HUES48 (cell line): ENCODE measurements at regions not wholly inside any gene's neighbourhood (a gene's known extent, or its start where the extent isn't known, plus 50 kb on each side); places are given as distances from the start of the nearest gene placed in this dataset.

ENCODE experiments used
- H3K27ac ChIP-seq: one replicate; pipeline ENCODE4 v1.7.0; 2013; ENCODE audit warnings: low read depth, low read length, inconsistent platforms
- H3K27me3 ChIP-seq: 2 replicates; pipeline ENCODE4 v1.6.1; 2013; ENCODE audit warnings: mild to moderate bottlenecking, low read length; ENCODE audit not compliant: control insufficient read depth, insufficient read depth
- H3K36me3 ChIP-seq: 2 replicates; pipeline ENCODE4 v1.6.1; 2013; ENCODE audit warnings: low read length; ENCODE audit not compliant: control insufficient read depth, insufficient read depth
- H3K4me1 ChIP-seq: 2 replicates; pipeline ENCODE4 v1.6.1; 2013; ENCODE audit warnings: mild to moderate bottlenecking, low read length; ENCODE audit not compliant: control insufficient read depth, insufficient read depth
- H3K4me3 ChIP-seq: 2 replicates; pipeline ENCODE4 v1.5.1; 2013; ENCODE audit warnings: mild to moderate bottlenecking, low read depth, low read length
- H3K9ac ChIP-seq: 2 replicates; pipeline ENCODE4 v1.6.1; 2013; ENCODE audit warnings: mild to moderate bottlenecking, low read depth, low read length, moderate library complexity
- H3K9me3 ChIP-seq: 2 replicates; pipeline ENCODE4 v1.6.1; 2013; ENCODE audit warnings: low read length; ENCODE audit not compliant: control insufficient read depth, insufficient read depth

GRCh38 chr4:128587382-128587781, 222.1 kb upstream of the JADE1 start:
- Histone ChIP-seq H3K4me1 (no peaks in the 10 kb centered on the region), H3K9me3 (no peaks in the 10 kb centered on the region), H3K27me3 (no peaks in the 10 kb centered on the region), H3K27ac (no peak overlapping the region), H3K4me3 (no peak overlapping the region), H3K36me3 (no peaks in the 10 kb centered on the region), H3K9ac (no peak overlapping the region)

- Histone ChIP-seq H3K9ac (no peak overlapping the region), H3K4me1 (no peaks in the 10 kb centered on the region), H3K4me3 (no peak overlapping the region), H3K27me3 (no peaks in the 10 kb centered on the region), H3K9me3 (no peaks in the 10 kb centered on the region), H3K27ac (no peak overlapping the region), H3K36me3 (no peaks in the 10 kb centered on the region)
Observed at GRCh38 chr4:128583753-128584712, 225.5 kb upstream of the JADE1 start.

- no peak overlapping the region for H3K4me3 ChIP-seq
- no peaks in the 10 kb centered on the region for H3K9me3 ChIP-seq
- H3K4me1 ChIP-seq: no peaks in the 10 kb centered on the region
- no peaks in the 10 kb centered on the region for H3K27me3 ChIP-seq
- H3K9ac ChIP-seq: no peak overlapping the region
- no peaks in the 10 kb centered on the region for H3K36me3 ChIP-seq
- H3K27ac ChIP-seq: no peak overlapping the region
Observed at GRCh38 chr4:128582427-128582870, 227.1 kb upstream of the JADE1 start.

DNA sequence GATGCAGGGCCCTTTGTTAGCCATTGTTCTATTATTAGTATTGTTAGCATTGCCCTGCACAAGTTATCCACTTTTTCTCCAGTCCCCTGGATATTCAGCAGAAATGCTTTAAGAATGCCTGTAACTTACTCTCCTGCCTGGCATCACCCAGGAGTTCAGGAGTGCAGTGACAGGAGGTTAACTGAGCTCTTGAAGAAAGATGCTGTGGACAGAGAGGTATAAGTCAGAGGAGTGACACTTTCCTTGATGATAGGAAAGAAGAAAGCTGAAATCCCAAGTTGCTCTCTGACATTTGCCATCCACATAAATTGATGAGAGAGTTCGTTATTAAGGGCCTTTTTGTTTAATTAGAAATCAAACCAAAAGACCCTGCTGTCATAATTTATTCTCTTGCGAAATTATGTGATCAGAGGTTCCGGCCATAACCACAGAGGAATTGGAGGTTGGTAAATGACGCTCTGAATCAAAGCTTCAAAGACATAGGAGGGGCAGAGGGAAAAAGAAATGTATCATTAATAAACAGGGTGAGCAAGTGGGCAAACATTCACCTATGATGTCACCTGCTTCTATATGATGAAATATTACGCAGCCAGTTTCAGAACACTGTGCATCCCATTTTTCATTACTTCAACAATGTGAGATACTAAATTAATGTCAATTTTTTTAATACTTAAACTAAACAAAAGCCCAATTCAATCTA, 230.2 kb upstream of the JADE1 start:
- no peaks in the 10 kb centered on the region for H3K36me3 ChIP-seq
- H3K9ac ChIP-seq: no peak overlapping the region
- H3K4me3 ChIP-seq: no peak overlapping the region

DNA sequence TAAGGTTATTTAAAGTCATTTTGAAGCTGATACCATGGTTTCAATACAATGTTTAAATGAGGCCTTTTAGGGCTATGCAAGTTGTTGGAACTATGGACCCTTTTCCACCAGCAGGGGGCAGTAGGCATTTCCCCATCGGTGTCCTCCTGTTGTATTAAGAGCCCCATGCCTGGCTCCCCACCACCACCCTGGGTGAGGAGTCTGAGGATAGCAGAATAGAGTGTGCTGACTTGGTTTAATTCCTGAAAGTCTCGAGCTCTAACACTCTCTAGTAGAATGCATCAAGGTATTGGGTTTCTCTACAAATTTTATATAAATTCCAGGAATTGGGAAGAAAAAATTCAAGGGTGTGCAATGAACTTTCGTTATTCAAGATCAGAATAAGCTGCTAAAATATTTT, 234.8 kb upstream of the JADE1 start:
- Histone ChIP-seq H3K4me1 (peaks cover 13% of the 10 kb centered on the region; the same call in 1 of the 2 replicates), H3K27me3 (no peaks in the 10 kb centered on the region), H3K9ac (no peak overlapping the region), H3K27ac (no peak overlapping the region), H3K36me3 (no peaks in the 10 kb centered on the region), H3K9me3 (no peaks in the 10 kb centered on the region), H3K4me3 (no peak overlapping the region)

More for the DNA sequence above, 230.2 kb upstream of the JADE1 start:
- H3K9me3 ChIP-seq: no peaks in the 10 kb centered on the region
- H3K27me3 ChIP-seq: no peaks in the 10 kb centered on the region
- H3K27ac ChIP-seq: no peak overlapping the region
- no peaks in the 10 kb centered on the region for H3K4me1 ChIP-seq

DNA sequence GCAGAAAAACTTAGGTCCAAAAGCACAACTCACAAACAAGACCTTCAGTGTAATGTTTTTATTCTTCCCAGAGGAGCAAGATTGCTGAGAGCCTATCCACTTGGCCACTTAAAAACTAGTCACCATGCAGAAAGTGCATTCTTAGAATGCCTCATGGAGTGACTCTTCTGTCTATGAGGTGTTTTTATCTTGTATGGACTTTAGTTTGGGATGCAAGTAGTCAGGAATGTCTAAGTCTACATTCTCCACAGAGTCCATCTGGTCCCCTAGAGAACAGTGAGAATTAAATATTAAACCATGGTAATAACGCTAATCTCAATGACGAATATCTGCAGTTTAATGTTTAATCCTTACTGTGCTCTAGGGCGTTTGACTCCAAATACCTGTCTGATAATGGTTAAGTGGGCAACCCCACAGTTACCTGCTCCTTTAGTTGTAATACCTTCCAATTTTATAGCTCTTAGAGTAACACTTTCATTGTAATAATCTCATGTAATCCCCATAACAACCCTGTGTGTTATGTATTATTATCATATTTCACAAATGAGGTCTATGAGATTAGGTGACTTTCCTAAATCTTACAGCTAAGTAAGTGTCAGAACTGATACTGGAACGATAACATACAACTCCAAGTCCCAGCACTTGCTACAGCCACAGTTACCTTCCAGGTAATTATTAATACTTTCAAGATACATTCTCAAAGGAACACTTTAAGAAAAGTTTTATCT, 235.6 kb upstream of the JADE1 start:
- peak overlapping the region; percentile 39 for H3K27ac ChIP-seq
- H3K27me3 ChIP-seq: no peaks in the 10 kb centered on the region
- H3K4me1 ChIP-seq: peaks cover 19% of the 10 kb centered on the region
- no peak overlapping the region for H3K4me3 ChIP-seq
- no peaks in the 10 kb centered on the region for H3K9me3 ChIP-seq
- H3K9ac ChIP-seq: no peak overlapping the region
- no peaks in the 10 kb centered on the region for H3K36me3 ChIP-seq

DNA sequence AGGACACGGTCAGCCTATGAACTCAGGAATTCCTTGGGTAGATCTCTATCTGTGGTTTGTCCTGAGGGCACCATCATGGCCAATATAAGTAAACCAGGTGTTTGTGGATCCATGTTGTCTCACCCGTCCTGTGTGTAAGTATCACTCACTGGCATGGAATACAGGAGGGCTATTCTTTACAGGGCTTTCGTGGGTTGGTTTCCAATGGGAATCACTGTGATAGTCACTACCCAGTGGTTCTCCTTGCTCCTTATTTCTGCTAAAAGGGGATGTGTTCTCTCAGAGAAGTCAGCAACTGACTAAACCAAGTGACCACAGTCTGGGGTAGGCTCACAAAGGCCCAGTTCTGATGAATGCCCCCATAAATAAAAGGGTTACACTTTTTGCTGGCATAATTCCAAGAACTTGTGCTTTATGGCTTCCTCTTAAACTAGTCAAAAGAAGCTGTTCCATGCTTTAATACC, 236.7 kb upstream of the JADE1 start:
- Histone ChIP-seq H3K4me1 (peaks cover 24% of the 10 kb centered on the region), H3K27me3 (no peaks in the 10 kb centered on the region), H3K4me3 (no peak overlapping the region), H3K27ac (peak overlapping the region; percentile 39), H3K9me3 (no peaks in the 10 kb centered on the region), H3K9ac (no peak overlapping the region), H3K36me3 (no peaks in the 10 kb centered on the region)

GRCh38 chr4:128571747-128572146, 237.8 kb upstream of the JADE1 start:
- no peak overlapping the region for H3K9ac ChIP-seq
- H3K4me3 ChIP-seq: no peak overlapping the region
- H3K27ac ChIP-seq: no peak overlapping the region
- H3K4me1 ChIP-seq: peaks cover 24% of the 10 kb centered on the region
- no peaks in the 10 kb centered on the region for H3K36me3 ChIP-seq
- no peaks in the 10 kb centered on the region for H3K9me3 ChIP-seq
- no peaks in the 10 kb centered on the region for H3K27me3 ChIP-seq

DNA sequence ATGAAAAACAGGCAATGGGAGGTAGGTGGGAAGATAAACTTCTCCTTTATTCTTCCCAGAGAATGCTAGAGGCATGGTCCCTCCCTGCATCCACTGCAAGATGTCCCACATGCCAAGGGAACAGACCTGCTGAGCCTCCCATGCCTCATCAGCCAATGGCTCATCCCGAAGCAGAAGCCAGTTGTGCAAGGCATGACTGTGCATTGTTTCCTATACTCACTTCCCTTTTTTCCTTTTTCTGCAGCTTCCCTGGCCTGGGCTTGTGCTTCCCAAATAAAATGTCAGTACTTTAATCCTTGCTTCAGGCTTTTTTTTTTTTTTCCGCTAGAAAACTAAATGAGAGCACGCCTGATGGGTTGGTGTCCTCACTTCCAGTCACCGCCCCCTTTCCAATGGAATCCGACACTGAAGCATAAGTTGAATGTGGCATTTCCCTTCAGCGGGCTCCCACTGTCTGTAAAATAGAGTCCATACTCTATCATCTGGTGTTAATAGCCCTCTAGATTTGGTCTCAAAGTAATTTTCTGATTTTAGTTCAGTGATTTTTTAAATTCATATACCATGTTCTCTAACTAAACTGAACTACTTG, 239.0 kb upstream of the JADE1 start:
- peaks cover 24% of the 10 kb centered on the region for H3K4me1 ChIP-seq
- no peak overlapping the region for H3K27ac ChIP-seq

GRCh38 chr4:128566693-128567092, 242.8 kb upstream of the JADE1 start:
- no peaks in the 10 kb centered on the region for H3K36me3 ChIP-seq
- no peak overlapping the region for H3K27ac ChIP-seq
- no peak overlapping the region for H3K4me3 ChIP-seq
- H3K27me3 ChIP-seq: no peaks in the 10 kb centered on the region
- no peak overlapping the region for H3K9ac ChIP-seq
- peaks cover 19% of the 10 kb centered on the region for H3K4me1 ChIP-seq
- H3K9me3 ChIP-seq: no peaks in the 10 kb centered on the region

More for the DNA sequence above, 239.0 kb upstream of the JADE1 start:
- Histone ChIP-seq H3K27me3 (no peaks in the 10 kb centered on the region), H3K4me3 (no peak overlapping the region), H3K9me3 (no peaks in the 10 kb centered on the region), H3K36me3 (no peaks in the 10 kb centered on the region), H3K9ac (no peak overlapping the region)
